IMR-90 (cell line): ENCODE measurements at regions not wholly inside any gene's neighbourhood (a gene's known extent, or its start where the extent isn't known, plus 50 kb on each side); places are given as distances from the start of the nearest gene placed in this dataset.
"Not testable (repeated sequence)": the region's sequence is repeated elsewhere in the genome, so short reads cannot be mapped to it uniquely, and the experiment has no call there.

Experiments used
- ATAC-seq: fragments of 200-7000 bp; cut with Tn5 transposase; 2 replicates; pipeline ENCODE4 v1.9.1; 2020; ENCODE audit warnings: low read depth, mild to moderate bottlenecking, moderate library complexity
- BruUV-seq: library from RNA; stranded (reverse); fragments of 400-500 nt; replicated peaks from 2 replicates; lab custom pipeline; 2021; lab: Mats Ljungman, UMichigan
- CTCF ChIA-PET: fragments of 300-600 bp; formaldehyde crosslinking; extraction: SDS; loops from one replicate; lab custom pipeline; 2021; ENCODE audit warnings: antibody characterized with exemption; lab: Yijun Ruan, JAX
- POLR2A ChIA-PET: fragments of 300-600 bp; sonication (Branson Sonifier 250); formaldehyde crosslinking; loops from one replicate; lab custom pipeline; 2022; ENCODE audit warnings: antibody characterized with exemption; ENCODE audit not compliant: unreplicated experiment; lab: Charles Lee
- DNase-seq: peaks from one replicate; pipeline ENCODE4 v3.0.0; 2013
- H2AFZ ChIP-seq: replicated peaks from 2 replicates; pipeline ENCODE3; 2013; ENCODE audit warnings: low read length, mild to moderate bottlenecking; ENCODE audit not compliant: poor library complexity
- H2AK5ac ChIP-seq: 2 replicates; pipeline ENCODE4 v1.6.1; 2013; ENCODE audit warnings: low read depth, low read length, inconsistent platforms
- H2AK9ac ChIP-seq: replicated peaks from 2 replicates; pipeline ENCODE3; 2013; ENCODE audit warnings: mild to moderate bottlenecking, low read depth, low read length, moderate library complexity; ENCODE audit not compliant: poor library complexity
- H2BK120ac ChIP-seq: 2 replicates; pipeline ENCODE4 v1.6.1; 2013; ENCODE audit warnings: low read depth, low read length, inconsistent platforms
- H2BK15ac ChIP-seq: 3 replicates; pipeline ENCODE4 v1.6.1; 2013; ENCODE audit warnings: low read depth, low read length, inconsistent platforms
- H2BK20ac ChIP-seq: 2 replicates; pipeline ENCODE4 v1.6.1; 2013; ENCODE audit warnings: low read depth, mild to moderate bottlenecking, inconsistent platforms, low read length, moderate library complexity
- H2BK5ac ChIP-seq: 2 replicates; pipeline ENCODE4 v1.6.1; 2013; ENCODE audit warnings: mild to moderate bottlenecking, low read depth, low read length, inconsistent platforms; ENCODE audit not compliant: poor library complexity, severe bottlenecking
- H3K14ac ChIP-seq: replicated peaks from 2 replicates; pipeline ENCODE4 v1.6.1; 2013; ENCODE audit warnings: low read depth, low read length, inconsistent platforms
- H3K18ac ChIP-seq: 2 replicates; pipeline ENCODE4 v1.6.1; 2013; ENCODE audit warnings: low read depth, low read length, control low read depth
- H3K23ac ChIP-seq: 2 replicates; pipeline ENCODE4 v1.6.1; 2013; ENCODE audit warnings: low read depth, low read length, inconsistent platforms
- H3K27ac ChIP-seq: 2 replicates; pipeline ENCODE4 v1.5.1; 2013; ENCODE audit warnings: mild to moderate bottlenecking, control low read depth, low read length; ENCODE audit not compliant: insufficient read depth
- H3K27me3 ChIP-seq: 2 replicates; pipeline ENCODE4 v1.6.1; 2013; ENCODE audit warnings: low read length; ENCODE audit not compliant: control insufficient read depth, insufficient read depth
- H3K36me3 ChIP-seq: 2 replicates; pipeline ENCODE4 v1.6.1; 2013; ENCODE audit warnings: low read length, mixed read lengths; ENCODE audit not compliant: control insufficient read depth, insufficient read depth
- H3K4ac ChIP-seq: 2 replicates; pipeline ENCODE4 v1.6.1; 2013; ENCODE audit warnings: low read depth, low read length, inconsistent platforms
- H3K4me1 ChIP-seq: 2 replicates; pipeline ENCODE4 v1.6.1; 2013; ENCODE audit warnings: low read length, mixed read lengths; ENCODE audit not compliant: control insufficient read depth, insufficient read depth
- H3K4me2 ChIP-seq: 2 replicates; pipeline ENCODE4 v1.6.1; 2013; ENCODE audit warnings: low read depth, mild to moderate bottlenecking, control low read depth, low read length, moderate library complexity
- H3K4me3 ChIP-seq: 2 replicates; pipeline ENCODE4 v1.5.1; 2013; ENCODE audit warnings: low read depth, mild to moderate bottlenecking, control low read depth, low read length, moderate library complexity; ENCODE audit not compliant: insufficient read depth
- H3K56ac ChIP-seq: 2 replicates; pipeline ENCODE4 v1.6.1; 2013; ENCODE audit warnings: low read length, inconsistent platforms; ENCODE audit not compliant: insufficient read depth; ENCODE audit errors: extremely low read depth
- H3K79me1 ChIP-seq, 2 experiments: 2 replicates each; pipeline ENCODE4 v1.6.1; 2013; ENCODE audit warnings: low read length in 2 of 2, inconsistent platforms in 1 of 2, low read depth in 1 of 2
- H3K9ac ChIP-seq: 2 replicates; pipeline ENCODE4 v1.6.1; 2013; ENCODE audit warnings: low read depth, low read length, control low read depth
- H3K9me1 ChIP-seq: 2 replicates; pipeline ENCODE4 v1.6.1; 2013; ENCODE audit warnings: low read length, inconsistent platforms; ENCODE audit not compliant: insufficient read depth
- H3K9me3 ChIP-seq: 2 replicates; pipeline ENCODE4 v1.6.1; 2013; ENCODE audit warnings: low read length; ENCODE audit not compliant: control insufficient read depth, insufficient read depth
- H4K20me1 ChIP-seq: 2 replicates; pipeline ENCODE4 v1.6.1; 2013; ENCODE audit warnings: low read length, inconsistent platforms; ENCODE audit not compliant: insufficient read depth
- H4K5ac ChIP-seq: 2 replicates; pipeline ENCODE4 v1.6.1; 2013; ENCODE audit warnings: mild to moderate bottlenecking, low read depth, low read length, control low read depth
- H4K8ac ChIP-seq, 2 experiments: 2 replicates each; pipeline ENCODE4 v1.6.1; 2013; ENCODE audit warnings: low read depth in 2 of 2, low read length in 2 of 2, control low read depth in 1 of 2, inconsistent platforms in 1 of 2
- H4K91ac ChIP-seq: 2 replicates; pipeline ENCODE4 v1.6.1; 2013; ENCODE audit warnings: low read depth, low read length, inconsistent platforms; ENCODE audit not compliant: insufficient read depth
- FOS ChIP-seq: fragments of 150-350 bp; IDR thresholded peaks from 2 replicates; pipeline ENCODE4 v1.6.1; 2016; ENCODE audit warnings: low read depth, low read length
- NFE2L2 ChIP-seq: fragments of 150-350 bp; IDR thresholded peaks from 2 replicates; pipeline ENCODE4 v1.6.1; 2016; ENCODE audit warnings: low read depth, mild to moderate bottlenecking, low read length
- POLR2A ChIP-seq: IDR thresholded peaks from 2 replicates; pipeline ENCODE4 v1.6.1; 2012; ENCODE audit warnings: mild to moderate bottlenecking, low read depth, low read length
- USF2 ChIP-seq: fragments of 150-350 bp; IDR thresholded peaks from 2 replicates; pipeline ENCODE4 v1.6.1; 2017; ENCODE audit warnings: mild to moderate bottlenecking, antibody characterized with exemption, low read length, low read depth
- WGBS, 2 experiments: methylation state at CpG; one replicate each; pipeline versions ENCODE4 v1.1.5 to v1.1.7; 2013; ENCODE audit warnings: missing lambda C conversion rate in 2 of 2; ENCODE audit not compliant: insufficient read length in 1 of 2; ENCODE audit errors: extremely low coverage in 2 of 2; 5-methylcytosine and 5-hydroxymethylcytosine counted together
- dilution Hi-C: fragments of 300-500 bp; cut with HindIII; formaldehyde crosslinking; loops from one replicate; pipeline ENCODE4 v1.14.3; 2018; ENCODE audit warnings: low sequenced_read_pairs; ENCODE audit not compliant: unreplicated experiment
- in situ Hi-C: fragments of 300-500 bp; cut with MboI; formaldehyde crosslinking; loops from 3 replicates; pipeline ENCODE4 v1.14.3; 2019; ENCODE audit warnings: low sequenced_read_pairs, inconsistent platforms, mixed read lengths
- intact Hi-C: fragments of 100-400 bp; cut with micrococcal nuclease; formaldehyde crosslinking; loops from 2 replicates; pipeline ENCODE4 v1.10.0; 2022

GRCh38 chr13:111494641-111495040 lies 174.2 kb downstream of the TEX29 start:
- no peak for ATAC-seq
- no peaks in the 10 kb centered on the region for H3K79me1 ChIP-seq
- 81% methylated on average over 4 of the region's 12 CpGs; no CpG with 5 or more reads in 1 of the 2 experiments for WGBS, 2 experiments
- DNase-seq = no peak
- no TSS peak for BruUV-seq
- no peak overlapping the region for H4K5ac ChIP-seq
- H4K91ac ChIP-seq = no peak overlapping the region
- no peaks in the 10 kb centered on the region for H3K4me1 ChIP-seq
- no peak overlapping the region for H3K23ac ChIP-seq
- no peak overlapping the region for H3K9ac ChIP-seq
- no peak overlapping the region for H2AFZ ChIP-seq
- H3K9me1 ChIP-seq = no peaks in the 10 kb centered on the region
- no peak overlapping the region for H2BK120ac ChIP-seq
- no peak overlapping the region for H3K27ac ChIP-seq
- TF ChIP-seq USF2 (no peak), FOS (no peak), POLR2A (no peak), NFE2L2 (no peak)
- dilution Hi-C loops = no loop called here
- no peak overlapping the region for H3K14ac ChIP-seq
- H3K4me3 ChIP-seq = no peak overlapping the region
- no peak overlapping the region for H2AK5ac ChIP-seq
- H3K18ac ChIP-seq = no peak overlapping the region
- H3K4me2 ChIP-seq = no peak overlapping the region
- no peak overlapping the region for H2AK9ac ChIP-seq
- H3K56ac ChIP-seq = no peak overlapping the region
- H4K8ac ChIP-seq = no peak overlapping the region
- no peaks in the 10 kb centered on the region for H4K20me1 ChIP-seq
- CTCF ChIA-PET = no interaction called here
- no peak overlapping the region for H2BK15ac ChIP-seq
- no peak overlapping the region for H2BK5ac ChIP-seq
- no peak overlapping the region for H3K4ac ChIP-seq
- no peak overlapping the region for H2BK20ac ChIP-seq
- H3K36me3 ChIP-seq = no peaks in the 10 kb centered on the region
- POLR2A ChIA-PET = no interaction called here
- H3K9me3 ChIP-seq = peaks cover 16% of the 10 kb centered on the region
- intact Hi-C loops = no loop called here
- in situ Hi-C loops = no loop called here
- H3K27me3 ChIP-seq = no peaks in the 10 kb centered on the region

GRCh38 chr13:111501596-111502535 lies 181.4 kb downstream of the TEX29 start:
- H3K27ac ChIP-seq, DNase-seq, H3K36me3 ChIP-seq, H3K4me3 ChIP-seq, H4K91ac ChIP-seq, POLR2A ChIA-PET, H2AFZ ChIP-seq, H4K20me1 ChIP-seq, H2AK5ac ChIP-seq, dilution Hi-C loops, H3K14ac ChIP-seq, H2BK15ac ChIP-seq, H3K9me1 ChIP-seq, H3K18ac ChIP-seq, H2AK9ac ChIP-seq, H3K23ac ChIP-seq, in situ Hi-C loops, H3K79me1 ChIP-seq, H3K9ac ChIP-seq, H3K4ac ChIP-seq, H4K8ac ChIP-seq, CTCF ChIA-PET, BruUV-seq, H3K56ac ChIP-seq, H2BK20ac ChIP-seq, intact Hi-C loops, H4K5ac ChIP-seq, ATAC-seq, H3K27me3 ChIP-seq, H2BK120ac ChIP-seq, H3K4me2 ChIP-seq, H2BK5ac ChIP-seq, H3K4me1 ChIP-seq: not testable (repeated sequence)
- H3K9me3 ChIP-seq = peaks cover 27% of the 10 kb centered on the region
- WGBS, 2 experiments = 80% methylated on average over 1 of the region's 16 CpGs; no CpG with 5 or more reads in 1 of the 2 experiments
